NT2/D1 (cell line): ENCODE measurements at regions not wholly inside any gene's neighbourhood (a gene's known extent, or its start where the extent isn't known, plus 50 kb on each side); places are given as distances from the start of the nearest gene placed in this dataset.

ENCODE experiments used
- DNase-seq: peaks from one replicate; pipeline ENCODE4 v3.0.0-alpha.2; 2011; ENCODE audit warnings: low read depth, low spot score
- H3K27me3 ChIP-seq: 2 replicates; pipeline ENCODE4 v1.6.0; 2011; ENCODE audit warnings: mild to moderate bottlenecking; ENCODE audit not compliant: insufficient read length, insufficient read depth
- H3K36me3 ChIP-seq: 2 replicates; pipeline ENCODE4 v1.6.1; 2011; ENCODE audit warnings: mild to moderate bottlenecking, low read length, mixed read lengths; ENCODE audit not compliant: insufficient read depth, insufficient read length
- H3K4me1 ChIP-seq: 2 replicates; pipeline ENCODE4 v1.5.1; 2011; ENCODE audit not compliant: insufficient read depth, insufficient read length
- H3K4me3 ChIP-seq: 2 replicates; pipeline ENCODE4 v1.5.1; 2011; ENCODE audit warnings: low read depth; ENCODE audit not compliant: insufficient read length
- H3K9ac ChIP-seq: 2 replicates; pipeline ENCODE4 v1.6.0; 2011; ENCODE audit warnings: low read depth; ENCODE audit not compliant: insufficient read length
- H3K9me3 ChIP-seq: 2 replicates; pipeline ENCODE4 v1.5.1; 2011; ENCODE audit warnings: mild to moderate bottlenecking, low read length; ENCODE audit not compliant: insufficient read depth
- SUZ12 ChIP-seq: IDR thresholded peaks from 2 replicates; pipeline ENCODE4 v1.6.1; 2011; ENCODE audit not compliant: insufficient read length, insufficient read depth; ENCODE audit errors: extremely low read depth
- YY1 ChIP-seq: IDR thresholded peaks from 2 replicates; pipeline ENCODE4 v1.6.1; 2011; ENCODE audit not compliant: insufficient read length, insufficient read depth
- ZNF274 ChIP-seq: IDR thresholded peaks from 2 replicates; pipeline ENCODE4 v1.6.1; 2011; ENCODE audit warnings: mild to moderate bottlenecking, low read depth, low read length

GRCh38 chr10:4301291-4302045, 516.5 kb upstream of the KLF6 start:
- no peaks in the 10 kb centered on the region for H3K36me3 ChIP-seq
- no peaks in the 10 kb centered on the region for H3K4me1 ChIP-seq
- no peaks in the 10 kb centered on the region for H3K9me3 ChIP-seq
- no peak overlapping the region for H3K4me3 ChIP-seq
- H3K27me3 ChIP-seq = no peaks in the 10 kb centered on the region
- no peak for DNase-seq
- H3K9ac ChIP-seq = no peak overlapping the region
- no peak for TF ChIP-seq YY1
- no peak for TF ChIP-seq ZNF274
- no peak for TF ChIP-seq SUZ12

GRCh38 chr10:4296161-4296560, 511.2 kb upstream of the KLF6 start:
- DNase-seq = peak; percentile 35
- no peaks in the 10 kb centered on the region for H3K36me3 ChIP-seq
- no peak overlapping the region for H3K9ac ChIP-seq
- TF ChIP-seq SUZ12 = no peak
- no peak for TF ChIP-seq YY1
- no peak for TF ChIP-seq ZNF274
- H3K27me3 ChIP-seq = no peaks in the 10 kb centered on the region
- H3K4me3 ChIP-seq = no peak overlapping the region
- H3K4me1 ChIP-seq = no peaks in the 10 kb centered on the region
- no peaks in the 10 kb centered on the region for H3K9me3 ChIP-seq

GRCh38 chr10:4294996-4295792, 510.2 kb upstream of the KLF6 start:
- Histone ChIP-seq H3K36me3 (no peaks in the 10 kb centered on the region), H3K4me3 (no peak overlapping the region), H3K27me3 (no peaks in the 10 kb centered on the region), H3K9ac (no peak overlapping the region), H3K4me1 (no peaks in the 10 kb centered on the region), H3K9me3 (no peaks in the 10 kb centered on the region)
- DNase-seq = no peak
- no peak for TF ChIP-seq YY1
- TF ChIP-seq SUZ12 = no peak

GRCh38 chr10:4294271-4294670, 509.3 kb upstream of the KLF6 start:
- no peaks in the 10 kb centered on the region for H3K27me3 ChIP-seq
- no peaks in the 10 kb centered on the region for H3K4me1 ChIP-seq
- no peak overlapping the region for H3K4me3 ChIP-seq
- TF ChIP-seq ZNF274 (no peak), SUZ12 (no peak), YY1 (no peak)
- no peak for DNase-seq
- no peaks in the 10 kb centered on the region for H3K36me3 ChIP-seq
- no peak overlapping the region for H3K9ac ChIP-seq
- H3K9me3 ChIP-seq = no peaks in the 10 kb centered on the region

- Histone ChIP-seq H3K36me3 (no peaks in the 10 kb centered on the region), H3K4me3 (no peak overlapping the region), H3K9ac (no peak overlapping the region), H3K27me3 (no peaks in the 10 kb centered on the region), H3K9me3 (no peaks in the 10 kb centered on the region), H3K4me1 (no peaks in the 10 kb centered on the region)
- DNase-seq = no peak
- TF ChIP-seq ZNF274 (no peak), YY1 (no peak), SUZ12 (no peak)
These were observed 507.0 kb upstream of the KLF6 start for GRCh38 chr10:4291990-4292389.

GRCh38 chr10:4285121-4285520, 500.1 kb upstream of the KLF6 start:
- Histone ChIP-seq H3K9me3 (no peaks in the 10 kb centered on the region), H3K4me3 (no peak overlapping the region), H3K9ac (no peak overlapping the region), H3K36me3 (no peaks in the 10 kb centered on the region), H3K4me1 (peaks cover 2% of the 10 kb centered on the region), H3K27me3 (no peaks in the 10 kb centered on the region)
- DNase-seq = no peak
- TF ChIP-seq SUZ12 (no peak), ZNF274 (no peak), YY1 (no peak)
